ENCODE measurements at regions not wholly inside any gene's neighbourhood (a gene's known extent, or its start where the extent isn't known, plus 50 kb on each side); places are given as distances from the start of the nearest gene placed in this dataset.
"Not testable (repeated sequence)": the region's sequence is repeated elsewhere in the genome, so short reads cannot be mapped to it uniquely, and the experiment has no call there.

- no peak for DNase-seq
These were observed 566.1 kb upstream of the MIS18BP1 start for GRCh38 chr14:45819107-45819506.

DNA sequence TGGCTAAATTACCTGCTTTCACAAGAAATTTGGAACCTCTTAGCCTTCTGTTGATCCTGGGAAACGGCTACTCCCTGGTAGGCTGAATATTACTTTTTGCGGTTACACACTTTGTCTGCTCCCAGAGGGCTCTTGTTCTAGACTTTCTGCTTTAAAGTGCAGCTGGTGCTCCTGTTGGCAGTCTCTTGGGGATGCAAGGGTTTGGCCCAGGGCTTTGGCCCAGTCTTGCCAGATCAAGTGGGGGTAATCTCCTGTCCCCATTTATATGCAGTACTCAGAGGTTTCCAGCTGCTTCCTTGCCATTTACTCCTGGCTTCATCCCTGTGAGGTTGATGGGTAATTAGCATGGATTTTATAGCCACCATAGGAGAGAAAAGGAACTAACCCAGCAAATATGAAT is 558.2 kb upstream of the MIS18BP1 start:
- no peak for DNase-seq

- no peak for DNase-seq
These were observed 557.3 kb upstream of the MIS18BP1 start for GRCh38 chr14:45810152-45810872.

- DNase-seq = no peak
These were observed 554.3 kb upstream of the MIS18BP1 start for GRCh38 chr14:45807178-45807899.

DNA sequence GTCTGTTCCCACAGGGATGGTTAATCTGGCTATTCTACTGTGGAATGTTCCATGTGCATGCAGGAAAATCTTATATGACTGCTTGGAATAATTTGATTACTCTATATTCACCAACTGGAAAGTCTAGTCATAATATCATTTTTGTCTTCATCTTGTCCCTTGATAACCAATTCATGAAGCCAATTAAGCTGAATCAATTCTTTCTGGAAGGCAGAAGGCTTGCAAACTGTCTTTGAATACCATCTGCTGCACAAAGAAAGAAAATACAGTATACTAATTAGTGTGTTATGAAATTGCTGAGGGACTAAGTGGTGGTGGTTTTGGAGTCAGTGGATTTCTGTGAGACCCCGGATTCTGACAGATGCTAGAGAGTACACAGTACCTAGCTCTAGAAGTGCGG is 546.5 kb upstream of the MIS18BP1 start:
- no peak for DNase-seq

GRCh38 chr14:45798659-45799058 is 545.7 kb upstream of the MIS18BP1 start:
- DNase-seq = no peak

DNA sequence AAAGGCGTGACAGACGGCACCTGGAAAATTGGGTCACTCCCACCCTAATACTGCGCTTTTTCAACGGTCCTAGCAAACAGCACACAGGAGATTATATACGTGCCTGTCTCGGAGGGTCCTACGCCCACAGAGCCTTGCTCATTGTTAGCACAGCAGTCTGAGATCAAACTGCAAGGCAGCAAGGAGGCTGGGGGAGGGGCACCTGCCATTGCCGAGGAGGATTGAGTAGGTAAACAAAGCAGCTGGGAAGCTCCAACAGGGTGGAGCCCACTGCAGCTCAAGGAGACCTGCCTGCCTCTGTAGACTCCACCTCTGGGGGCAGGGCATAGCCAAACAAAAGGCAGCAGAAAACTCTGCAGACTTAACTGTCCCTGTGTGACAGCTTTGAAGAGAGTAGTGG is 543.0 kb upstream of the MIS18BP1 start:
- DNase-seq = not testable (repeated sequence)

DNA sequence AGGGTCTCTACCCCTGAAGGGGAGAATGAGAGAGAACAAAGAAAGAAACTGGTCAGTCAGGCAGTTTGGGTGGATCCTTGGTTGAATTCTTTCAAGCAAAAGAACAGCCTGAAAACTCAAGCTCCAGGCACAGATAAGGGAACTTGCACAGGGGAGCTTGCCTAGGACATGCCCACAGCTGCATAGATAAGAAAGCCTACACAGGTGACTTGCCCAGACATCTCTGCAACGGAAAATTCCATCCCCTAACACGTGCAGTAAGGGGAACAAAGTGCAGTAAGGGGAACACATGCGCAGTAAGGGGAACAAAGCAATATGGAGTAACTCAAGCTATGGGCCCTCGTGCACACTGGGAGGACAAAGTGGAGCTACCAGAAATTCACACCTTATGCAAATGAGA is 540.1 kb upstream of the MIS18BP1 start:
- no peak for DNase-seq

DNA sequence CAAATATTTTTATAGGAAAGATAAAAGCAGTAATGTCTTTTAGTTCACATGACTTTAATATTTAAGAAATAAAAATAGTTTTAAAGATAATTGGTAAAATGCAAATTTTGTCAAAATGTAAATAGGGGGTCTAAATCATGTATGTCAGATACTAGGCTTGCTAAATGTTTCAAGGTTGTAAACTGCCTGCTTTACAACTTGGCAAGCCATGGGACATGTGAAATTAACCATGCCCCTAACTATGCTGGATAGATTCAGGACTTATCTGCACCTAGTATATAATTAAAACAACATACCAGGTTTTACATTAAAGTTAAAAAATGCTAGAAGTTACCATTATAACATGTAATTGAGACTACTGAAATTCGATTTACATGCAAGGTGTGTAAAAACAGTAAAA is 537.3 kb upstream of the MIS18BP1 start:
- DNase-seq = no peak

GRCh38 chr14:45787167-45787566 is 534.2 kb upstream of the MIS18BP1 start:
- no peak for DNase-seq

GRCh38 chr14:45786266-45786665 is 533.3 kb upstream of the MIS18BP1 start:
- no peak for DNase-seq

- no peak for DNase-seq
These were observed 532.2 kb upstream of the MIS18BP1 start for GRCh38 chr14:45785240-45785639.

- no peak for DNase-seq
These were observed 513.2 kb upstream of the MIS18BP1 start for GRCh38 chr14:45766247-45766646.

- DNase-seq = no peak
These were observed 504.7 kb upstream of the MIS18BP1 start for GRCh38 chr14:45757655-45758054.

- DNase-seq = not testable (repeated sequence)
These were observed 503.4 kb upstream of the MIS18BP1 start for GRCh38 chr14:45756412-45756811.

GRCh38 chr14:45743884-45744283 is 490.9 kb upstream of the MIS18BP1 start:
- DNase-seq = peak; percentile 2

DNA sequence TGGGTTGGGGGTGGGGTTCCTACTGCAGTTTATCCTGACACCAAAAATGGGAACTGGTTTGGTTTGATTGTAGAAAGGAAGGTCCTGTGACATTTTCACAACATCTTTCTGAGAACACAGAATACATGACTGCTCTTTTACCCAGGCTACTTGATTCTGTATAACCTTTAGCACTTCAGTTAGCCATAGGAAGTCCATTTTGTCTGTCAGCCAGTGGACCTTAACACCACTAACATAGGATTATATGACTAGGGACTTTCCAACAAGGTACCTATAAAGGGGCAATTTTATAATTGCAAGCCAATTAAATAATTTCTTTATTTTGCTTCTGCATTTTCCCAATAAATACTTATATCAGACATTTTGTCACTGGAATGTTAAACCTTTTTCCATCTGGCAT is 489.2 kb upstream of the MIS18BP1 start:
- DNase-seq = no peak

- DNase-seq = no peak
These were observed 475.6 kb upstream of the MIS18BP1 start for GRCh38 chr14:45728434-45729225.

- DNase-seq = no peak
These were observed 474.1 kb upstream of the MIS18BP1 start for GRCh38 chr14:45727133-45727532.

DNA sequence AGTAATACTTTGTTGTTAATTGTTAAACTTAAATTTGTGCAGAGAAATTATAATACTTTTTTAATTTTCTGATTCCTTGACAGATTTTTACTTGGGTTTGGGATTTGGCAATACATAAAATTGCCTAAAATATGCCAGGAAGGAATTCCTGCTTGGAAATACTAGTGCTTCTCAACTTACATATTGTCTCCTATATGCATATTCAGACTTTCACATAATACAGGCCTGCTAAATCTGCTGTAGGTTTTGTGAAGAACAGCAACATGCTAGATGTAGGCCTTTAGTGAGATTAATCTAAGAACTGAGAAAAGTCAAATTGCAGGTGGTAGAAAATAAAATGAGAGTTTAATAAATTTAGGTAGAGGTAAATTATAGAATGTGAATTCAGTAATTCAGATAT is 468.5 kb upstream of the MIS18BP1 start:
- no peak for DNase-seq

DNA sequence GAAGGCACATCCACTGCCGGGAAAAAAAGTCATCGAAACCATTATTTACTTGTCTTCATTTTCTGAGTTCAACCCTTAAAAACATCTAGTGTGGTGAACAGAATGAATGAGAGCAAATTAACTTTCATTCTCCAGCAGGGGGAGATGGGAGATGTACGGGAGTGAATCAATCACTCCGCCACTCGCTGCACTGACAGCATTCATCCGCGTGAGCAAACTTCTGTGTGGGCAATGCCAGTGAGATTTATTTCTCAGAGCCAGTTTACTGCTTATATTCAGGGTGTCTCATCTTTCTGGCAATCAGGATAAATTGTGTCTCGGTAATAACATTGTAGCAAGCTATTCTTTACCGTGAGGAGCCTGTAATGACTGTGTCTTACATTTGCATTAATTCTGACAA is 463.6 kb upstream of the MIS18BP1 start:
- peak; percentile 34 for DNase-seq

DNA sequence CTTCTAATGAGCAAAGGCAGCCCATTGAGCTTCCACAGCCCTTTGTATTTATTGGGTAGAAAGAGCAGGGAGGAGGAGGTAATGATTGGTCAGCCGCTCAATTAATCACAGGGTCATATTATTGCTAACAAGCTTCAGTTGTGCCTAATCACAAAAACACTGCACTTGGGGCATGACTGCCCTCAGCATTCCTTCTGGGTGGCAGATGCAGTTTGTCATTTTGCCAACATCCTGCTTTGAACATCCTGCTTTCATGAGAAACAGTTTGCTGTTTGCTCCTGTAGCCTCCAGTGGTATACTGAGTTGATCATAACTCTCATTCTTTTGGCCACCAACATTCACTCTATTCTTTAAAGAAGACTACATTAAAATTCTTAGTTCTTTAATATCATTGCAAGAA is 462.9 kb upstream of the MIS18BP1 start:
- no peak for DNase-seq

DNA sequence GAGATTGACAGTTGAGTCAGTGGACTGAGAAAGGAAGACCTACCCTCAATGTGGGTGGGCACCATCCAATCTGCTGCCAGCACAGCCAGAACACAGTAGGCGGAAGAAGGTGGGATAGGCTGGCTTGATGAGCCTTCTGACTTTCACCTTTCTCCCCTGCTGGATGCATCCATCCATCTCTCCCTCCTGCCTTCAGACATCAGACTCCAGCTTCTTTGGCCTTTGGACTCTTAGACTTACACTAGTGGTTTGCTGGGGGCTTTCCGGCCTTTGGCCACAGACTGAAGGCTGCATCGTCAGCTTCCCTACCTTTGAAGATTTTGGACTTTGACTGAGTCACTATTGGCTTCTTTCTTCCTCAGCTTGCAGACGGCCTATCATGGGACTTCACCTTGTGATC is 456.5 kb upstream of the MIS18BP1 start:
- no peak for DNase-seq
